Testis (tissue), 2 donors: ENCODE measurements at regions not wholly inside any gene's neighbourhood (a gene's known extent, or its start where the extent isn't known, plus 50 kb on each side); places are given as distances from the start of the nearest gene placed in this dataset.

Experiments used
- CTCF ChIP-seq, 3 experiments: fragments of 450-650 bp in 2 of 3; fragments of 200-600 bp in 1 of 3; sonication (generic) in 1 of 3; IDR thresholded peaks; one replicate each; pipeline ENCODE4 v1.5.1; 2016 to 2019; ENCODE audit warnings: antibody characterized with exemption in 3 of 3, mild to moderate bottlenecking in 2 of 3, moderate library complexity in 1 of 3
- POLR2A ChIP-seq: fragments of 450-650 bp; IDR thresholded peaks from one replicate; pipeline ENCODE4 v1.6.1; 2017; ENCODE audit warnings: antibody characterized with exemption, mild to moderate bottlenecking, moderate library complexity

GRCh38 chr3:166270429-166270828 is 433.2 kb upstream of the BCHE start:
- TF ChIP-seq CTCF (IDR thresholded peaks at IDR 0.05) = no peak
- TF ChIP-seq POLR2A = no peak
